OCI-LY7 (cell line): ENCODE measurements at regions not wholly inside any gene's neighbourhood (a gene's known extent, or its start where the extent isn't known, plus 50 kb on each side); places are given as distances from the start of the nearest gene placed in this dataset.

Experiments used
- BruUV-seq: library from RNA; stranded (reverse); fragments of 400-500 nt; replicated peaks from 2 replicates; lab custom pipeline; 2021; lab: Mats Ljungman, UMichigan
- CTCF ChIA-PET: fragments of 300-600 bp; sonication (Branson Sonifier 250); formaldehyde crosslinking; loops from one replicate; lab custom pipeline; 2022; ENCODE audit warnings: antibody characterized with exemption; ENCODE audit not compliant: unreplicated experiment; lab: Charles Lee
- POLR2A ChIA-PET: fragments of 300-600 bp; sonication (Branson Sonifier 250); formaldehyde crosslinking; loops from one replicate; lab custom pipeline; 2022; ENCODE audit warnings: antibody characterized with exemption; lab: Charles Lee
- DNase-seq: peaks from one replicate; pipeline ENCODE4 v3.0.0-alpha.2; 2015; ENCODE audit warnings: low spot score
- H2AFZ ChIP-seq: fragments of 200-600 bp; sonication (generic), shearing (Covaris generic); 2 replicates; pipeline ENCODE4 v1.6.1; 2014; ENCODE audit warnings: mild to moderate bottlenecking, antibody characterized with exemption, low read length, moderate library complexity
- H3K27ac ChIP-seq: fragments of 200-600 bp; sonication (generic); 2 replicates; pipeline ENCODE4 v1.5.1; 2014; ENCODE audit warnings: mixed run types, low read depth, mild to moderate bottlenecking, moderate library complexity, low read length, inconsistent platforms; ENCODE audit not compliant: poor library complexity, severe bottlenecking
- H3K36me3 ChIP-seq: fragments of 200-600 bp; sonication (generic); 2 replicates; pipeline ENCODE4 v1.6.1; 2014; ENCODE audit warnings: mild to moderate bottlenecking, antibody characterized with exemption, low read length, moderate library complexity, mixed read lengths; ENCODE audit not compliant: insufficient read depth
- H3K4me1 ChIP-seq: fragments of 200-600 bp; sonication (generic); 2 replicates; pipeline ENCODE4 v1.5.1; 2014; ENCODE audit warnings: mild to moderate bottlenecking, low read length; ENCODE audit not compliant: insufficient read depth, poor library complexity, severe bottlenecking
- H3K4me2 ChIP-seq: fragments of 200-600 bp; sonication (generic); 2 replicates; pipeline ENCODE4 v1.6.1; 2014; ENCODE audit warnings: mild to moderate bottlenecking, low read length
- H3K4me3 ChIP-seq: fragments of 200-600 bp; sonication (generic); 2 replicates; pipeline ENCODE4 v1.5.1; 2014; ENCODE audit warnings: mild to moderate bottlenecking, low read depth, low read length; ENCODE audit not compliant: poor library complexity, severe bottlenecking
- H3K79me2 ChIP-seq: fragments of 200-600 bp; sonication (generic); 2 replicates; pipeline ENCODE4 v1.6.1; 2016; ENCODE audit warnings: low read depth, mild to moderate bottlenecking, low read length, moderate library complexity, mixed read lengths; ENCODE audit not compliant: insufficient read depth
- H3K9me2 ChIP-seq: fragments of 200-600 bp; sonication (generic); 2 replicates; pipeline ENCODE4 v1.6.1; 2016; ENCODE audit warnings: mild to moderate bottlenecking, low read length, mixed read lengths; ENCODE audit not compliant: insufficient read depth
- H3K9me3 ChIP-seq: fragments of 200-600 bp; sonication (generic); 2 replicates; pipeline ENCODE4 v1.6.1; 2014; ENCODE audit warnings: mild to moderate bottlenecking, mixed run types, low read length, mixed read lengths
- H4K20me1 ChIP-seq: fragments of 200-600 bp; sonication (generic); 2 replicates; pipeline ENCODE4 v1.6.1; 2014; ENCODE audit warnings: mild to moderate bottlenecking, antibody characterized with exemption, low read length, moderate library complexity, mixed read lengths; ENCODE audit not compliant: insufficient read depth
- CTCF ChIP-seq: fragments of 200-600 bp; sonication (generic); conservative IDR thresholded peaks from 2 replicates; pipeline ENCODE4 v1.5.1; 2014; ENCODE audit warnings: mild to moderate bottlenecking, antibody characterized with exemption, low read length, moderate library complexity, mixed read lengths
- EZH2phosphoT487 ChIP-seq: fragments of 200-600 bp; sonication (generic); IDR thresholded peaks from 2 replicates; pipeline ENCODE4 v1.6.1; 2018; ENCODE audit warnings: low read depth, borderline replicate concordance, mild to moderate bottlenecking, mixed run types, antibody characterized with exemption, low read length, moderate library complexity, mixed read lengths
- intact Hi-C: fragments of 100-400 bp; cut with micrococcal nuclease; formaldehyde crosslinking; loops from one replicate; pipeline ENCODE4 v1.10.0; 2022; ENCODE audit not compliant: unreplicated experiment

DNA sequence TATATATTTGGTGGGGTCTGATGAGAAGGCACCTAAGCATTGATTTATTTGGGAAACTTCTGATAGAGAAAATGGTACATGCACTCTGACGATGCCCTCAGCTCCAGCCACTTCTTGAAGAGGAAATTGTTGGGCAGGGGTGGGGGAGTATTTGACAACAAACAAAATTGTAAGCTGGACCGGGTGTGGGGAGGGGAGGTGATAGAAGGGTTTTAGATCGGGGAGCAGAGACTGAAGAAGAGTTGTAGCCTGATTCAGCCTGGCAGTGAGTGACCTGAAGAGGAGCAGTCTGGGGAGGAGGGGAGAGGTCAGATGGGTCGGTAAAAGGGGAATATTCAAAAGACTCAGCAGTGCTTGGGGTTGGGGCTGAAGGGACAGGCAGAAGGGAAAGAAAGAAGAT lies 2284.7 kb downstream of the TP53TG3F start:
- no TSS peak for BruUV-seq
- Histone ChIP-seq H3K79me2 (no peaks in the 10 kb centered on the region), H3K4me3 (no peak overlapping the region), H3K4me2 (no peak overlapping the region), H4K20me1 (no peaks in the 10 kb centered on the region), H3K36me3 (no peaks in the 10 kb centered on the region), H3K4me1 (no peaks in the 10 kb centered on the region), H3K9me2 (no peaks in the 10 kb centered on the region), H2AFZ (no peak overlapping the region), H3K9me3 (no peaks in the 10 kb centered on the region), H3K27ac (no peak overlapping the region)
- no peak for DNase-seq
- POLR2A ChIA-PET, result no interaction called here
- TF ChIP-seq CTCF (no peak), EZH2phosphoT487 (no peak)
- CTCF ChIA-PET, result no interaction called here
- intact Hi-C loops, result no loop called here

DNA sequence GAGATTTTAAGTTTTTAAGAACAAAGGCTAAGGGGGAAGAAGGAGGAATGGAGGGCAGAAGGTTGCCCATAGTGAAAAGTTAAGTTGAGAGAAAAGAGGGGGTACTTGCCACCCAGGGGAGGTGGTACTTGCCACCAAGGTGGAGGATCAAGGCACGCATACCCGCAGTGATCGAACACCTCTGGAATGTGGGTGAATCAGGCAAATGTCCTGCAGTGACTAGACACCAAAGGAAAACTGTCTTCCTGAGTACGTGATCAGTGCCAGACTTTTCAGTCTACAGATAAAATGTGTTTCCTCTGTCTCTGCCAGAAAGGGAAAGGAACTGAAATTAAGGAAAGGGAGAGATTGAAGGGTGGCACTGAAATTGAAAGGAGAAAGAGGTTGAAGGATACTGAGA lies 2285.3 kb downstream of the TP53TG3F start:
- H4K20me1 ChIP-seq, result no peaks in the 10 kb centered on the region
- no peak for TF ChIP-seq EZH2phosphoT487
- TF ChIP-seq CTCF, result no peak
- H2AFZ ChIP-seq, result no peak overlapping the region
- no peaks in the 10 kb centered on the region for H3K9me2 ChIP-seq
- BruUV-seq, result no TSS peak
- ChIA-PET POLR2A (no interaction called here), CTCF (no interaction called here)
- H3K4me2 ChIP-seq, result no peak overlapping the region
- no peaks in the 10 kb centered on the region for H3K36me3 ChIP-seq
- H3K9me3 ChIP-seq, result no peaks in the 10 kb centered on the region
- DNase-seq, result no peak
- H3K27ac ChIP-seq, result no peak overlapping the region
- no peaks in the 10 kb centered on the region for H3K4me1 ChIP-seq
- H3K79me2 ChIP-seq, result no peaks in the 10 kb centered on the region
- H3K4me3 ChIP-seq, result no peak overlapping the region
- intact Hi-C loops, result no loop called here

GRCh38 chr16:35745191-35745590 lies 2285.8 kb downstream of the TP53TG3F start:
- no peaks in the 10 kb centered on the region for H3K9me2 ChIP-seq
- ChIA-PET POLR2A (no interaction called here), CTCF (interaction anchor here (0.6 kb wide), 1 partner anchor 389 kb away, joined by 3 read pairs; no protein-coding TSS in a partner anchor)
- H3K9me3 ChIP-seq, result no peaks in the 10 kb centered on the region
- no peak overlapping the region for H3K4me2 ChIP-seq
- intact Hi-C loops, result no loop called here
- no peak overlapping the region for H2AFZ ChIP-seq
- no peaks in the 10 kb centered on the region for H3K4me1 ChIP-seq
- no TSS peak for BruUV-seq
- no peak overlapping the region for H3K4me3 ChIP-seq
- H3K36me3 ChIP-seq, result no peaks in the 10 kb centered on the region
- H3K79me2 ChIP-seq, result no peaks in the 10 kb centered on the region
- TF ChIP-seq EZH2phosphoT487 (no peak), CTCF (no peak)
- no peak overlapping the region for H3K27ac ChIP-seq
- no peaks in the 10 kb centered on the region for H4K20me1 ChIP-seq
- DNase-seq, result no peak
